Cardiac fibroblast (primary cell): ENCODE measurements at regions not wholly inside any gene's neighbourhood (a gene's known extent, or its start where the extent isn't known, plus 50 kb on each side); places are given as distances from the start of the nearest gene placed in this dataset.

ENCODE experiments used
- DNase-seq, 2 donors: peaks; one replicate each; pipeline versions ENCODE4 v3.0.0 to v3.0.0-alpha.2; 2010; ENCODE audit warnings: low read depth in 2 of 2
- H3K4me3 ChIP-seq, 2 donors: replicated peaks in 1 of 2; 1 replicate in 1 of 2; 2 replicates in 1 of 2; pipeline ENCODE4 v1.5.1; 2011; ENCODE audit warnings: low read depth in 2 of 2, low read length in 2 of 2, mild to moderate bottlenecking in 2 of 2, moderate library complexity in 1 of 2
- TF ChIP-seq, protein P1 (sequence below): IDR thresholded peaks from one replicate; pipeline ENCODE4 v1.5.1; 2011; ENCODE audit warnings: low read depth, mild to moderate bottlenecking, low read length, inconsistent platforms

DNA sequence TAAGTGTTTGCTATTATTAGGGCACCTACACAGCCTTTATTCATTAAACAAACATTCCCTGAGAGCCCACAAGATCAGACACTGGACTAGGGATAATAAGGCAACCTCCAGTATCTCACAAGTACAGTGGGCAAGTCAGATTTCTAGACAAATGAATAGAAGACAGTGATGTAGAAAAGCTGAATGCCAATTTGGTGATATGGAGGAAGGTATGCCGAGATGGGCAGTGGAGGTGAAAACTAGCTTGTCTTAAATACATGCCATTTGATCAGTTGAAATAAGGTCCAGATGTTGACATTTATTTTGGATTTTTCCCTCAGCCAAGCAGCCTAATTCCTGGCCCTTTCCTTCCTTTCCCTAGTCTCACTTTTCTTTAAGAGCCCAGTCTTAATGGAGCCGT, 130.3 kb downstream of the RXFP2 start:
- H3K4me3 ChIP-seq: no peak overlapping the region
- peak in 1 of 2 donors; percentile 17 for DNase-seq
- TF ChIP-seq, protein P1, sequence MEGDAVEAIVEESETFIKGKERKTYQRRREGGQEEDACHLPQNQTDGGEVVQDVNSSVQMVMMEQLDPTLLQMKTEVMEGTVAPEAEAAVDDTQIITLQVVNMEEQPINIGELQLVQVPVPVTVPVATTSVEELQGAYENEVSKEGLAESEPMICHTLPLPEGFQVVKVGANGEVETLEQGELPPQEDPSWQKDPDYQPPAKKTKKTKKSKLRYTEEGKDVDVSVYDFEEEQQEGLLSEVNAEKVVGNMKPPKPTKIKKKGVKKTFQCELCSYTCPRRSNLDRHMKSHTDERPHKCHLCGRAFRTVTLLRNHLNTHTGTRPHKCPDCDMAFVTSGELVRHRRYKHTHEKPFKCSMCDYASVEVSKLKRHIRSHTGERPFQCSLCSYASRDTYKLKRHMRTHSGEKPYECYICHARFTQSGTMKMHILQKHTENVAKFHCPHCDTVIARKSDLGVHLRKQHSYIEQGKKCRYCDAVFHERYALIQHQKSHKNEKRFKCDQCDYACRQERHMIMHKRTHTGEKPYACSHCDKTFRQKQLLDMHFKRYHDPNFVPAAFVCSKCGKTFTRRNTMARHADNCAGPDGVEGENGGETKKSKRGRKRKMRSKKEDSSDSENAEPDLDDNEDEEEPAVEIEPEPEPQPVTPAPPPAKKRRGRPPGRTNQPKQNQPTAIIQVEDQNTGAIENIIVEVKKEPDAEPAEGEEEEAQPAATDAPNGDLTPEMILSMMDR: no peak

DNA sequence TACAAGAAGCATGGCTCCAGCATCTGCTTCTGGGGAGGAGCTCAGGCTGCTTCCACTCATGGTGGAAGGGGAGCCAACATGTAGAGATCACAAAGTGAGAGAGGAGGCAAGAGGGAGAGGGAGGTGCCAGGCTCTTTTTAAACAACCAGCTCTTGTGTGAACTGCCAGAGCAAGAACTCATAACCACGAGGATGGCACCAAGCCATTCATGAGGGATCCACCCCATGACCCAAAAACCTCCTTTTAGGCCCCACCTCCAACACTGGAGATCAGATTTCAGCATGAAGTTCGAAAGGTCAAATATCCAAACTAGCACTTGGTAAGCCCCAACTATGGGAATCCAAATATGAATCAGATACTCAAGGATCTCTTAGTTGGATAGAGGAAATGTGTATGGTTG, 131.2 kb downstream of the RXFP2 start:
- TF ChIP-seq, protein P1: no peak
- H3K4me3 ChIP-seq: no peak overlapping the region
- peak; percentile 6 to 15 for DNase-seq

DNA sequence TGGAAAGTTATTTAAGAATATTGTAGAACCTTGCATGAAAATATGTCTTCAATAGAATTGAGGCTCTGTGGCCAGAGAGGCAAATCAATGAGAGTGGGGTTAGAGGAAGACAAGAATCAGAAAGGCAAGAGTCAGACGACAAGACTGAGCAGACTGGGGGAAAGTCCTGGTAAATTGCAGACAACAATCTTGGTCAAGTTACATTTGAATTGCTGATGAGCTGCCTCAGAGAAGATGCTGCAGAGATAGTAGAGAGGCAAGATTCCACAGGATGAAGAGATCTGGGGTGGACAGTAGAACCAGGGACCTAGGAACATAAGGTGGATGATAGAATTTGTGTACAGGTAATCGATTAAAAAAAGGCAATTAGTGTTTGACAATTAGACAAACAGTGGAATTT, 133.8 kb downstream of the RXFP2 start:
- no peak overlapping the region for H3K4me3 ChIP-seq
- TF ChIP-seq, protein P1: no peak
- DNase-seq: no peak

DNA sequence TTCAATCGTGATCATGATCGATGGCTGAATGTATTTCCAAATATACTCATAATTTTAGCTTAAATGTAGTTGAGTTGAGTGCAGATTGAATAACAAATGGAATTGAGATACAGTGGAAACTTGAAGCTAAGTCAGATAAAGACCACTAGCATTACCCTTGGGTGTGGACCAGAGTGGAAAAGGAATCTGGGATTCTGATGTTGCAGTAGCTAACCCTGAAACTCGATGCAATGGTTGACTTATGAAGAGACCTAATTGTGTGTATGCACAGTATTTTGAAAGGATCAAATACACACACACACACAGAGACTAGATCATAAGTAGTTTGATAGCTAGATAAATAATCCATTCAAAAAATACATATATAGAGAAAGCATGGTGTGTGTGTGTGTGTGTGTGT, 135.8 kb downstream of the RXFP2 start:
- H3K4me3 ChIP-seq: no peak overlapping the region
- TF ChIP-seq, protein P1: no peak
- DNase-seq: peak in 1 of 2 donors; percentile 7

DNA sequence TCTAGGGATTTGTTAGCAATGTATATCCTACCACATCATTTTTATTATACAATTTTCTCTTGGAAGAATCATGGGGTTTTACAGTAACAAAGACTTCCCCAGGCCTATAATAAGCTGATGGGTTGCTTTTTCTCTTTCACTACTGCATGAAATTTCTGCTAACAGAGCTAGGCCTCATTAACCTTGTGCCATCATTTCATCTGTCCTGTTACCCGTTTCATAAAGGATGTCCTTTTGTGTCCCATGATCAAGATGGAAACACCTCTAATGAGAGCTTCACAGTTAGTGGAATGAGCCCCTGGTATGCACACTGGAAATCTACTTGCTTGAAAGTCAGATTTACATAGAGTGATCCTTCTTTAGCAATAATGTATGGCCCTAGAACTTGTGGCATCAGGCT, 138.7 kb downstream of the RXFP2 start:
- TF ChIP-seq, protein P1: no peak
- H3K4me3 ChIP-seq: no peak overlapping the region
- no peak for DNase-seq

DNA sequence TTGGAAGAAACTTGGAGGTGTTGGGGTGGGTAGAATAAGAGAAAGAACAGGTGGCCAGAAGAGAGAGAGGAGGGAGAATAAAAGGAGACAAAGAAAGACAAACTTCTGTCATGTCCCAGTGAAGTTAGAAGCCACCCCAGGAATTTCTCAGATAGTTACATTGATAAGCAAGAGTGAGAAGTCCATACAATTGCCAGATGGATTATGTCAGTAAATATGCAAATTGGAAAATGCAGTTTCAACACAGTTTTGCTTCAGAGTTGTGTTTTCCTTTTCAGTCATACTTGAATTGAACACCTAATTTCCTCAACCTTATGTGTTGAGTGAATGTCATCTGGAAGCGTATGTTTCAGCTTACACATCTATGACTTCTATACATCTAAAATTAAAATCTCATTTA, 139.2 kb downstream of the RXFP2 start:
- TF ChIP-seq, protein P1: no peak
- DNase-seq: no peak
- no peak overlapping the region for H3K4me3 ChIP-seq

DNA sequence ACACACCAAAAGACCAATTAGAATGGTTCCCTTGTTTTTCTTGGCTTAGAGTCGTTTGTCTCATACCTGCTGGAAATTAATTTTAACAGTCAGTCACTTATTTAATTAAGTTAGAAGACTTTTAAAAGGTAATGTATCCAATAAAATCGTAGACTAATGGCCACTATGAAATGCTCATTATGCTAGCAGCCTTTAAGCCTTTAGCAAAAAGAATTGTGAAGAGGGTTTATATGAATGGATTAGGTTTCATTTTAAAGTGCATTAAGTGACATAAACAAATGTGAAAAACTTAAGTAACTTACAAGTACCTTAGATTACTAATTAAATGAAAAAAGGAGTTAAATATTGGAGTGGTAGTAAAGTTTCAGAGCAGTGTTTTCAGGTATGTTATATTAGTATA, 139.6 kb downstream of the RXFP2 start:
- DNase-seq: no peak
- TF ChIP-seq, protein P1: no peak
- H3K4me3 ChIP-seq: no peak overlapping the region
